ENCODE measurements at regions not wholly inside any gene's neighbourhood (a gene's known extent, or its start where the extent isn't known, plus 50 kb on each side); places are given as distances from the start of the nearest gene placed in this dataset.

GRCh38 chr13:54337540-54337939 is 1308.9 kb downstream of the OLFM4 start:
- H3K4me3 Mint-ChIP-seq: no peak overlapping the region
- H3K4me1 Mint-ChIP-seq: peaks cover 9% of the 10 kb centered on the region
- no peak for DNase-seq (ENCODE audit: low read depth, low spot score)
- H3K36me3 Mint-ChIP-seq (ENCODE audit: low read depth): no peaks in the 10 kb centered on the region
- no peak overlapping the region for H3K27ac Mint-ChIP-seq (ENCODE audit: unreplicated experiment)
- TF ChIP-seq CTCF (conservative IDR thresholded peaks at IDR 0.05): no peak
- H3K27me3 Mint-ChIP-seq (ENCODE audit: low read depth): no peaks in the 10 kb centered on the region
- peaks cover 5% of the 10 kb centered on the region for H3K9me3 Mint-ChIP-seq

- TF ChIP-seq CTCF (conservative IDR thresholded peaks at IDR 0.05): no peak
- Mint-ChIP-seq H3K4me1 (no peaks in the 10 kb centered on the region), H3K36me3 (ENCODE audit: low read depth) (no peaks in the 10 kb centered on the region), H3K4me3 (no peak overlapping the region), H3K27me3 (ENCODE audit: low read depth) (no peaks in the 10 kb centered on the region), H3K9me3 (peaks cover 5% of the 10 kb centered on the region), H3K27ac (ENCODE audit: unreplicated experiment) (no peak overlapping the region)
- DNase-seq (ENCODE audit: low read depth, low spot score): no peak
These were observed 1318.9 kb downstream of the OLFM4 start for GRCh38 chr13:54347531-54347930.

- TF ChIP-seq CTCF (conservative IDR thresholded peaks at IDR 0.05): no peak
- H3K4me3 Mint-ChIP-seq: no peak overlapping the region
- peaks cover 4% of the 10 kb centered on the region for H3K9me3 Mint-ChIP-seq
- H3K27ac Mint-ChIP-seq (ENCODE audit: unreplicated experiment): no peak overlapping the region
- peaks cover 32% of the 10 kb centered on the region for H3K4me1 Mint-ChIP-seq
- H3K36me3 Mint-ChIP-seq (ENCODE audit: low read depth): peaks cover 2% of the 10 kb centered on the region
- DNase-seq (ENCODE audit: low read depth, low spot score): no peak
- H3K27me3 Mint-ChIP-seq (ENCODE audit: low read depth): no peaks in the 10 kb centered on the region
These were observed 1327.6 kb downstream of the OLFM4 start for GRCh38 chr13:54356209-54356608.

GRCh38 chr13:54356849-54357248 is 1328.2 kb downstream of the OLFM4 start:
- H3K27ac Mint-ChIP-seq (ENCODE audit: unreplicated experiment): no peak overlapping the region

GRCh38 chr13:54357284-54357933 is 1328.8 kb downstream of the OLFM4 start:
- H3K27me3 Mint-ChIP-seq (ENCODE audit: low read depth): no peaks in the 10 kb centered on the region
- peaks cover 2% of the 10 kb centered on the region for H3K36me3 Mint-ChIP-seq (ENCODE audit: low read depth)
- H3K9me3 Mint-ChIP-seq: peaks cover 4% of the 10 kb centered on the region
- no peak overlapping the region for H3K27ac Mint-ChIP-seq (ENCODE audit: unreplicated experiment)
- peaks cover 32% of the 10 kb centered on the region for H3K4me1 Mint-ChIP-seq
- no peak for TF ChIP-seq CTCF (conservative IDR thresholded peaks at IDR 0.05)
- DNase-seq (ENCODE audit: low read depth, low spot score): no peak
- no peak overlapping the region for H3K4me3 Mint-ChIP-seq

More at GRCh38 chr13:54356849-54357248, 1328.2 kb downstream of the OLFM4 start:
- no peak overlapping the region for H3K4me3 Mint-ChIP-seq
- no peak for DNase-seq (ENCODE audit: low read depth, low spot score)
- H3K9me3 Mint-ChIP-seq: peaks cover 4% of the 10 kb centered on the region
- no peak for TF ChIP-seq CTCF (conservative IDR thresholded peaks at IDR 0.05)
- H3K36me3 Mint-ChIP-seq (ENCODE audit: low read depth): peaks cover 2% of the 10 kb centered on the region
- H3K4me1 Mint-ChIP-seq: peaks cover 32% of the 10 kb centered on the region
- H3K27me3 Mint-ChIP-seq (ENCODE audit: low read depth): no peaks in the 10 kb centered on the region

Measured in neural crest cell (in vitro differentiated cells).